Activated CD4-positive, alpha-beta memory T cell treated with anti-CD3 and anti-CD28 coated beads, Interleukin-2, amount 10 ng/mL, durations not matched to agents 7 days and 5 days (primary cell): ENCODE measurements at regions not wholly inside any gene's neighbourhood (a gene's known extent, or its start where the extent isn't known, plus 50 kb on each side); places are given as distances from the start of the nearest gene placed in this dataset.
"Not testable (repeated sequence)": the region's sequence is repeated elsewhere in the genome, so short reads cannot be mapped to it uniquely, and the experiment has no call there.

Experiments
- CTCF ChIA-PET: fragments of 350-600 bp; sonication (Branson Sonifier 250); formaldehyde crosslinking; loops from one replicate; lab custom pipeline; 2021; ENCODE audit warnings: antibody characterized with exemption, inconsistent platforms; lab: Charles Lee
- POLR2A ChIA-PET: fragments of 350-600 bp; sonication (Branson Sonifier 250); formaldehyde crosslinking; loops from one replicate; lab custom pipeline; 2021; ENCODE audit warnings: antibody characterized with exemption; lab: Charles Lee
- DNase-seq: peaks from one replicate; pipeline ENCODE4 v3.0.0-alpha.2; 2020
- H3K27ac Mint-ChIP-seq: one replicate; pipeline ENCODE4 v1.8.0; 2021; ENCODE audit warnings: mild to moderate bottlenecking, mixed read lengths
- H3K27me3 Mint-ChIP-seq: one replicate; pipeline ENCODE4 v1.8.0; 2021; ENCODE audit warnings: mixed read lengths
- H3K36me3 Mint-ChIP-seq: one replicate; pipeline ENCODE4 v1.8.0; 2021; ENCODE audit warnings: low read depth, mixed read lengths
- H3K4me1 Mint-ChIP-seq: one replicate; pipeline ENCODE4 v1.8.0; 2021; ENCODE audit warnings: mixed read lengths
- H3K4me3 Mint-ChIP-seq: one replicate; pipeline ENCODE4 v1.8.0; 2021; ENCODE audit warnings: mild to moderate bottlenecking, mixed read lengths
- H3K9me3 Mint-ChIP-seq: one replicate; pipeline ENCODE4 v1.8.0; 2021; ENCODE audit warnings: mixed read lengths

- H3K27ac Mint-ChIP-seq, result no peak overlapping the region
- no peak overlapping the region for H3K4me3 Mint-ChIP-seq
- no peaks in the 10 kb centered on the region for H3K9me3 Mint-ChIP-seq
- no peaks in the 10 kb centered on the region for H3K27me3 Mint-ChIP-seq
- CTCF ChIA-PET, result no interaction called here
- no peaks in the 10 kb centered on the region for H3K36me3 Mint-ChIP-seq
- no peaks in the 10 kb centered on the region for H3K4me1 Mint-ChIP-seq
- no peak for DNase-seq
- POLR2A ChIA-PET, result no interaction called here
Observed at GRCh38 chr10:35885076-35885475, 243.0 kb upstream of the FZD8 start.

GRCh38 chr10:35884657-35885071 is 242.6 kb upstream of the FZD8 start:
- Mint-ChIP-seq H3K27ac (no peak overlapping the region), H3K9me3 (no peaks in the 10 kb centered on the region), H3K4me1 (no peaks in the 10 kb centered on the region), H3K36me3 (no peaks in the 10 kb centered on the region), H3K4me3 (no peak overlapping the region), H3K27me3 (no peaks in the 10 kb centered on the region)
- DNase-seq, result no peak
- CTCF ChIA-PET, result no interaction called here
- POLR2A ChIA-PET, result no interaction called here

- no peak for DNase-seq
- no peaks in the 10 kb centered on the region for H3K36me3 Mint-ChIP-seq
- no peak overlapping the region for H3K27ac Mint-ChIP-seq
- ChIA-PET POLR2A (no interaction called here), CTCF (no interaction called here)
- no peak overlapping the region for H3K4me3 Mint-ChIP-seq
- H3K9me3 Mint-ChIP-seq, result peaks cover 2% of the 10 kb centered on the region
- no peaks in the 10 kb centered on the region for H3K4me1 Mint-ChIP-seq
- no peaks in the 10 kb centered on the region for H3K27me3 Mint-ChIP-seq
Observed at GRCh38 chr10:35882422-35883150, 240.5 kb upstream of the FZD8 start.

- H3K4me3 Mint-ChIP-seq, result no peak overlapping the region
- ChIA-PET CTCF (no interaction called here), POLR2A (no interaction called here)
- no peaks in the 10 kb centered on the region for H3K4me1 Mint-ChIP-seq
- no peak for DNase-seq
- no peaks in the 10 kb centered on the region for H3K36me3 Mint-ChIP-seq
- no peaks in the 10 kb centered on the region for H3K27me3 Mint-ChIP-seq
- peaks cover 3% of the 10 kb centered on the region for H3K9me3 Mint-ChIP-seq
- no peak overlapping the region for H3K27ac Mint-ChIP-seq
Observed at GRCh38 chr10:35881320-35881719, 239.2 kb upstream of the FZD8 start.

GRCh38 chr10:35876248-35876647 is 234.2 kb upstream of the FZD8 start:
- no peak overlapping the region for H3K27ac Mint-ChIP-seq
- ChIA-PET CTCF (no interaction called here), POLR2A (no interaction called here)

GRCh38 chr10:35875016-35875676 is 233.1 kb upstream of the FZD8 start:
- H3K4me1 Mint-ChIP-seq, result no peaks in the 10 kb centered on the region
- H3K27ac Mint-ChIP-seq, result no peak overlapping the region
- H3K27me3 Mint-ChIP-seq, result no peaks in the 10 kb centered on the region
- CTCF ChIA-PET, result no interaction called here
- H3K4me3 Mint-ChIP-seq, result no peak overlapping the region
- H3K36me3 Mint-ChIP-seq, result no peaks in the 10 kb centered on the region
- DNase-seq, result no peak
- POLR2A ChIA-PET, result no interaction called here
- peaks cover 13% of the 10 kb centered on the region for H3K9me3 Mint-ChIP-seq

More at GRCh38 chr10:35876248-35876647, 234.2 kb upstream of the FZD8 start:
- no peaks in the 10 kb centered on the region for H3K36me3 Mint-ChIP-seq
- H3K4me3 Mint-ChIP-seq, result no peak overlapping the region
- DNase-seq, result no peak
- H3K27me3 Mint-ChIP-seq, result no peaks in the 10 kb centered on the region
- H3K9me3 Mint-ChIP-seq, result peaks cover 11% of the 10 kb centered on the region
- H3K4me1 Mint-ChIP-seq, result no peaks in the 10 kb centered on the region

- no peaks in the 10 kb centered on the region for H3K4me1 Mint-ChIP-seq
- DNase-seq, result no peak
- H3K4me3 Mint-ChIP-seq, result no peak overlapping the region
- H3K36me3 Mint-ChIP-seq, result no peaks in the 10 kb centered on the region
- ChIA-PET POLR2A (no interaction called here), CTCF (no interaction called here)
- H3K27ac Mint-ChIP-seq, result no peak overlapping the region
- peaks cover 14% of the 10 kb centered on the region for H3K9me3 Mint-ChIP-seq
- no peaks in the 10 kb centered on the region for H3K27me3 Mint-ChIP-seq
Observed at GRCh38 chr10:35874311-35875015, 232.4 kb upstream of the FZD8 start.

- CTCF ChIA-PET, result no interaction called here
- Mint-ChIP-seq H3K36me3 (no peaks in the 10 kb centered on the region), H3K4me3 (no peak overlapping the region), H3K27me3 (no peaks in the 10 kb centered on the region), H3K9me3 (peaks cover 13% of the 10 kb centered on the region), H3K4me1 (no peaks in the 10 kb centered on the region), H3K27ac (no peak overlapping the region)
- no peak for DNase-seq
- POLR2A ChIA-PET, result no interaction called here
Observed at GRCh38 chr10:35872671-35873070, 230.6 kb upstream of the FZD8 start.

- no peak for DNase-seq
- Mint-ChIP-seq H3K36me3 (no peaks in the 10 kb centered on the region), H3K9me3 (peaks cover 11% of the 10 kb centered on the region), H3K27ac (no peak overlapping the region), H3K27me3 (no peaks in the 10 kb centered on the region), H3K4me3 (no peak overlapping the region), H3K4me1 (no peaks in the 10 kb centered on the region)
- ChIA-PET POLR2A (no interaction called here), CTCF (no interaction called here)
Observed at GRCh38 chr10:35870665-35871310, 228.7 kb upstream of the FZD8 start.

GRCh38 chr10:35858676-35859283 is 216.7 kb upstream of the FZD8 start:
- H3K4me3 Mint-ChIP-seq, H3K27me3 Mint-ChIP-seq, H3K9me3 Mint-ChIP-seq, DNase-seq, CTCF ChIA-PET, H3K36me3 Mint-ChIP-seq, H3K27ac Mint-ChIP-seq, H3K4me1 Mint-ChIP-seq, POLR2A ChIA-PET: not testable (repeated sequence)

- POLR2A ChIA-PET, result no interaction called here
- no peak for DNase-seq
- H3K9me3 Mint-ChIP-seq, result peaks cover 6% of the 10 kb centered on the region
- H3K27me3 Mint-ChIP-seq, result no peaks in the 10 kb centered on the region
- H3K4me3 Mint-ChIP-seq, result no peak overlapping the region
- H3K27ac Mint-ChIP-seq, result no peak overlapping the region
- CTCF ChIA-PET, result no interaction called here
- H3K4me1 Mint-ChIP-seq, result no peaks in the 10 kb centered on the region
- no peaks in the 10 kb centered on the region for H3K36me3 Mint-ChIP-seq
Observed at GRCh38 chr10:35857860-35858259, 215.8 kb upstream of the FZD8 start.

GRCh38 chr10:35855155-35855947 is 213.3 kb upstream of the FZD8 start:
- POLR2A ChIA-PET, result no interaction called here
- no peak for DNase-seq

More at GRCh38 chr10:35855155-35855947, 213.3 kb upstream of the FZD8 start:
- H3K27me3 Mint-ChIP-seq, result no peaks in the 10 kb centered on the region
- H3K4me3 Mint-ChIP-seq, result no peak overlapping the region
- CTCF ChIA-PET, result no interaction called here
- H3K4me1 Mint-ChIP-seq, result no peaks in the 10 kb centered on the region
- H3K27ac Mint-ChIP-seq, result no peak overlapping the region
- no peaks in the 10 kb centered on the region for H3K36me3 Mint-ChIP-seq
- peaks cover 6% of the 10 kb centered on the region for H3K9me3 Mint-ChIP-seq
